K562 (cell line): ENCODE measurements at regions not wholly inside any gene's neighbourhood (a gene's known extent, or its start where the extent isn't known, plus 50 kb on each side); places are given as distances from the start of the nearest gene placed in this dataset.

ENCODE experiments used
- BMI1 ChIP-seq: fragments of 150-350 bp; IDR thresholded peaks from 2 replicates; pipeline ENCODE4 v1.6.1; 2014; ENCODE audit warnings: low read length
- DPF2 ChIP-seq: fragments of 450-650 bp; IDR thresholded peaks from 2 replicates; pipeline ENCODE4 v1.6.1; 2016
- EHMT2 ChIP-seq: fragments of 450-650 bp; IDR thresholded peaks from 2 replicates; pipeline ENCODE4 v1.6.1; 2018; ENCODE audit warnings: antibody characterized with exemption
- KHSRP ChIP-seq: fragments of 450-650 bp; IDR thresholded peaks from 2 replicates; pipeline ENCODE4 v1.6.1; 2017
- PHF20 ChIP-seq: fragments of 450-650 bp; IDR thresholded peaks from 2 replicates; pipeline ENCODE4 v1.6.1; 2018; ENCODE audit not compliant: partially characterized antibody
- POLR2G ChIP-seq: fragments of 200-400 bp; formaldehyde crosslinking; IDR thresholded peaks from 2 replicates; pipeline ENCODE4 v1.6.1; 2017; ENCODE audit warnings: low read depth, mild to moderate bottlenecking, antibody characterized with exemption, low read length, moderate library complexity
- RAD21 ChIP-seq, 2 experiments: fragments of 250-450 bp in 1 of 2; fragments of 450-650 bp in 1 of 2; sonication (Bioruptor Pico) in 1 of 2; formaldehyde crosslinking in 1 of 2; IDR thresholded peaks in 1 of 2; conservative IDR thresholded peaks in 1 of 2; 2 replicates each; pipeline versions ENCODE4 v1.4.0 to v1.8.0; 2020 to 2022; ENCODE audit warnings: mild to moderate bottlenecking in 2 of 2, moderate library complexity in 1 of 2
- ZNF316 ChIP-seq: fragments of 450-650 bp; IDR thresholded peaks from 2 replicates; pipeline ENCODE4 v1.6.1; 2016
- TF ChIP-seq, protein P1 (sequence below), 3 experiments: fragments of 200-800 bp in 1 of 3; fragments of 250-450 bp in 1 of 3; fragments of 450-650 bp in 1 of 3; sonication (Bioruptor Pico) in 1 of 3; sonication (Bioruptor generic) in 1 of 3; formaldehyde crosslinking in 1 of 3; IDR thresholded peaks; 2 replicates each; pipeline versions ENCODE4 v1.6.1 to v1.8.0; 2016 to 2022; ENCODE audit warnings: mild to moderate bottlenecking in 2 of 3, missing genetic modification characterization in 2 of 3, missing compliant biosample characterization in 1 of 3, moderate library complexity in 1 of 3
- TF ChIP-seq, protein P2 (sequence below), 3 experiments: IDR thresholded peaks in 2 of 3; conservative IDR thresholded peaks in 1 of 3; 2 replicates each; pipeline ENCODE4 v1.5.1; 2011 to 2012; ENCODE audit warnings: low read length in 3 of 3, mild to moderate bottlenecking in 3 of 3, control low read depth in 2 of 3, improper control_type of control experiment in 1 of 3, inconsistent platforms in 1 of 3, low read depth in 1 of 3, mixed read lengths in 1 of 3, moderate library complexity in 1 of 3; ENCODE audit not compliant: insufficient read depth in 2 of 3
- TF ChIP-seq, protein P3 (sequence below): fragments of 250-450 bp; sonication (Bioruptor Pico); IDR thresholded peaks from 2 replicates; pipeline ENCODE4 v1.9.0; 2021; ENCODE audit warnings: mild to moderate bottlenecking

DNA sequence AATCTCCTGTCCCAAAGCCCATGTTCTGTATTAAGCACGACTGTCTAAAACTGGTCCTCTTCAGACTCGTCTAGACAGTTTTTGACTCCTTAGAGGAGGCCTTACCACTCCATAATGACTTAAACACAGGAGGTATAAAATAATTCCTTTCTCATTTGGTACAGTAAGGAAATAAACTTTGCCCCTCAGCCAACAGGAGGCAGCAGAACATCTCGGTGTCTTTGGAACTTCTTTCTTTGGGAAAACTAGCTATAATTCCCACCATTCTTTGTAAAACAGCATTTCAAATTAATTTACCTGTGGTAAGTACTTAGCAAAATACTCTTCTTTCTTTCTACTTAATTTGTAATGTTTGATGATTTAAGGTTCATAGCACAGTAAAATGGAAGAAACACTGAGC, 292.7 kb upstream of the G2E3 start (continued):
- TF ChIP-seq, protein P1, sequence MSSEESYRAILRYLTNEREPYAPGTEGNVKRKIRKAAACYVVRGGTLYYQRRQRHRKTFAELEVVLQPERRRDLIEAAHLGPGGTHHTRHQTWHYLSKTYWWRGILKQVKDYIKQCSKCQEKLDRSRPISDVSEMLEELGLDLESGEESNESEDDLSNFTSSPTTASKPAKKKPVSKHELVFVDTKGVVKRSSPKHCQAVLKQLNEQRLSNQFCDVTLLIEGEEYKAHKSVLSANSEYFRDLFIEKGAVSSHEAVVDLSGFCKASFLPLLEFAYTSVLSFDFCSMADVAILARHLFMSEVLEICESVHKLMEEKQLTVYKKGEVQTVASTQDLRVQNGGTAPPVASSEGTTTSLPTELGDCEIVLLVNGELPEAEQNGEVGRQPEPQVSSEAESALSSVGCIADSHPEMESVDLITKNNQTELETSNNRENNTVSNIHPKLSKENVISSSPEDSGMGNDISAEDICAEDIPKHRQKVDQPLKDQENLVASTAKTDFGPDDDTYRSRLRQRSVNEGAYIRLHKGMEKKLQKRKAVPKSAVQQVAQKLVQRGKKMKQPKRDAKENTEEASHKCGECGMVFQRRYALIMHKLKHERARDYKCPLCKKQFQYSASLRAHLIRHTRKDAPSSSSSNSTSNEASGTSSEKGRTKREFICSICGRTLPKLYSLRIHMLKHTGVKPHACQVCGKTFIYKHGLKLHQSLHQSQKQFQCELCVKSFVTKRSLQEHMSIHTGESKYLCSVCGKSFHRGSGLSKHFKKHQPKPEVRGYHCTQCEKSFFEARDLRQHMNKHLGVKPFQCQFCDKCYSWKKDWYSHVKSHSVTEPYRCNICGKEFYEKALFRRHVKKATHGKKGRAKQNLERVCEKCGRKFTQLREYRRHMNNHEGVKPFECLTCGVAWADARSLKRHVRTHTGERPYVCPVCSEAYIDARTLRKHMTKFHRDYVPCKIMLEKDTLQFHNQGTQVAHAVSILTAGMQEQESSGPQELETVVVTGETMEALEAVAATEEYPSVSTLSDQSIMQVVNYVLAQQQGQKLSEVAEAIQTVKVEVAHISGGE (CRISPR knock-in tag; IDR thresholded peaks at IDR 0.05) = no peak
- TF ChIP-seq POLR2G = no peak
- TF ChIP-seq EHMT2 = no peak
- TF ChIP-seq, protein P2, sequence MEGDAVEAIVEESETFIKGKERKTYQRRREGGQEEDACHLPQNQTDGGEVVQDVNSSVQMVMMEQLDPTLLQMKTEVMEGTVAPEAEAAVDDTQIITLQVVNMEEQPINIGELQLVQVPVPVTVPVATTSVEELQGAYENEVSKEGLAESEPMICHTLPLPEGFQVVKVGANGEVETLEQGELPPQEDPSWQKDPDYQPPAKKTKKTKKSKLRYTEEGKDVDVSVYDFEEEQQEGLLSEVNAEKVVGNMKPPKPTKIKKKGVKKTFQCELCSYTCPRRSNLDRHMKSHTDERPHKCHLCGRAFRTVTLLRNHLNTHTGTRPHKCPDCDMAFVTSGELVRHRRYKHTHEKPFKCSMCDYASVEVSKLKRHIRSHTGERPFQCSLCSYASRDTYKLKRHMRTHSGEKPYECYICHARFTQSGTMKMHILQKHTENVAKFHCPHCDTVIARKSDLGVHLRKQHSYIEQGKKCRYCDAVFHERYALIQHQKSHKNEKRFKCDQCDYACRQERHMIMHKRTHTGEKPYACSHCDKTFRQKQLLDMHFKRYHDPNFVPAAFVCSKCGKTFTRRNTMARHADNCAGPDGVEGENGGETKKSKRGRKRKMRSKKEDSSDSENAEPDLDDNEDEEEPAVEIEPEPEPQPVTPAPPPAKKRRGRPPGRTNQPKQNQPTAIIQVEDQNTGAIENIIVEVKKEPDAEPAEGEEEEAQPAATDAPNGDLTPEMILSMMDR (IDR thresholded peaks at IDR 0.05 in 2 of 3, conservative IDR thresholded peaks at IDR 0.05 in 1 of 3; ENCODE audit: insufficient read depth in 2 of 3, low read depth in 1 of 3, low read length in 3 of 3) = peak in 2 of 3 experiments; percentile 19 to 39; a peak in 2 of 6 replicates
- peak in 1 of 2 experiments; percentile 44; a peak in 2 of 4 replicates for TF ChIP-seq RAD21 (CRISPR knock-in tag; conservative IDR thresholded peaks at IDR 0.05 in 1 of 2, IDR thresholded peaks at IDR 0.05 in 1 of 2)
- TF ChIP-seq, protein P3, sequence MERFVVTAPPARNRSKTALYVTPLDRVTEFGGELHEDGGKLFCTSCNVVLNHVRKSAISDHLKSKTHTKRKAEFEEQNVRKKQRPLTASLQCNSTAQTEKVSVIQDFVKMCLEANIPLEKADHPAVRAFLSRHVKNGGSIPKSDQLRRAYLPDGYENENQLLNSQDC (CRISPR knock-in tag) = no peak
- TF ChIP-seq PHF20 = no peak
- no peak for TF ChIP-seq KHSRP
- TF ChIP-seq ZNF316 = no peak
- no peak for TF ChIP-seq DPF2
- TF ChIP-seq BMI1 = no peak
